ENCODE measurements at regions not wholly inside any gene's neighbourhood (a gene's known extent, or its start where the extent isn't known, plus 50 kb on each side); places are given as distances from the start of the nearest gene placed in this dataset.

- TF ChIP-seq CTCF (IDR thresholded peaks at IDR 0.05; ENCODE audit: low read depth, low read length) = no peak
- Histone ChIP-seq H3K27ac (no peak overlapping the region), H3K4me3 (no peak overlapping the region), H3K36me3 (no peaks in the 10 kb centered on the region), H3K27me3 (no peaks in the 10 kb centered on the region), H3K9me3 (ENCODE audit: low read depth) (no peaks in the 10 kb centered on the region), H3K4me1 (ENCODE audit: low read depth) (peaks cover 5% of the 10 kb centered on the region)
- peak in 1 of 2 donors; percentile 76 for DNase-seq (ENCODE audit: low read depth in 1 of 2, low spot score in 1 of 2)
Measured at GRCh38 chr2:120952318-120952717, 216.7 kb downstream of the GLI2 start.

GRCh38 chr2:120953066-120953756, 217.5 kb downstream of the GLI2 start:
- TF ChIP-seq CTCF (IDR thresholded peaks at IDR 0.05; ENCODE audit: low read depth, low read length) = no peak
- Histone ChIP-seq H3K4me1 (ENCODE audit: low read depth) (peaks cover 5% of the 10 kb centered on the region), H3K27me3 (no peaks in the 10 kb centered on the region), H3K4me3 (no peak overlapping the region), H3K9me3 (ENCODE audit: low read depth) (no peaks in the 10 kb centered on the region), H3K27ac (no peak overlapping the region), H3K36me3 (no peaks in the 10 kb centered on the region)
- no peak for DNase-seq (ENCODE audit: low read depth in 1 of 2, low spot score in 1 of 2)

GRCh38 chr2:120953843-120954584, 218.3 kb downstream of the GLI2 start:
- H3K36me3 ChIP-seq = no peaks in the 10 kb centered on the region
- H3K9me3 ChIP-seq (ENCODE audit: low read depth) = no peaks in the 10 kb centered on the region
- H3K4me3 ChIP-seq = no peak overlapping the region
- peaks cover 7% of the 10 kb centered on the region for H3K4me1 ChIP-seq (ENCODE audit: low read depth)
- no peaks in the 10 kb centered on the region for H3K27me3 ChIP-seq
- no peak for DNase-seq (ENCODE audit: low read depth in 1 of 2, low spot score in 1 of 2)
- no peak for TF ChIP-seq CTCF (IDR thresholded peaks at IDR 0.05; ENCODE audit: low read depth, low read length)
- H3K27ac ChIP-seq = no peak overlapping the region

- TF ChIP-seq CTCF (IDR thresholded peaks at IDR 0.05; ENCODE audit: low read depth, low read length) = no peak
- Histone ChIP-seq H3K36me3 (no peaks in the 10 kb centered on the region), H3K27ac (no peak overlapping the region), H3K9me3 (ENCODE audit: low read depth) (no peaks in the 10 kb centered on the region), H3K4me3 (no peak overlapping the region), H3K27me3 (no peaks in the 10 kb centered on the region), H3K4me1 (ENCODE audit: low read depth) (peaks cover 14% of the 10 kb centered on the region)
- no peak for DNase-seq (ENCODE audit: low read depth in 1 of 2, low spot score in 1 of 2)
Measured at GRCh38 chr2:120954939-120955338, 219.3 kb downstream of the GLI2 start.

- no peaks in the 10 kb centered on the region for H3K36me3 ChIP-seq
- H3K4me3 ChIP-seq = no peak overlapping the region
- no peaks in the 10 kb centered on the region for H3K9me3 ChIP-seq (ENCODE audit: low read depth)
- no peak for DNase-seq (ENCODE audit: low read depth in 1 of 2, low spot score in 1 of 2)
- H3K27me3 ChIP-seq = no peaks in the 10 kb centered on the region
- H3K4me1 ChIP-seq (ENCODE audit: low read depth) = peaks cover 14% of the 10 kb centered on the region
- TF ChIP-seq CTCF (IDR thresholded peaks at IDR 0.05; ENCODE audit: low read depth, low read length) = no peak
- no peak overlapping the region for H3K27ac ChIP-seq
Measured at GRCh38 chr2:120955427-120955826, 219.8 kb downstream of the GLI2 start.

All from cardiac muscle cell (in vitro differentiated cells and primary cell).